ENCODE measurements at regions not wholly inside any gene's neighbourhood (a gene's known extent, or its start where the extent isn't known, plus 50 kb on each side); places are given as distances from the start of the nearest gene placed in this dataset.

DNA sequence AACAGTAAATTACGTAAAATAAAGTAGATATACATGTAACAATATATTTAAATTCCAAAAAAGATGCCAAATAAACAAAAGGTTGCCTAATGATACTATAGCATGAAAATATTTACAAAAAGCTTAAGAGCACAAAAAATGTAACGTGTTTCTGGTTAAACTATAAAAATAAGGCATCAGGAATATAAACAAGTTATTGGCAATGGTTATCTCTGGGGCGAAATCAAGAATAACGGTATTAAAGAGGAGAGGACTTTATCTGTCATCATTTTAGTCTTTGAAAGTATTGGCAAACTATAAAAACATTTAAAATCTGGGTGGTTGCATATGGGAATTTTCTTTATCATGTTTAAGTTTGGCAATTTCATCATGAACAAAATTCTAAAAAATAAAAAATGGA, 1599.2 kb downstream of the MAT2B start:
- WGBS: 79% methylated on average over 3 of the region's 4 CpGs
- H3K4me1 ChIP-seq (ENCODE audit: control insufficient read depth, insufficient read depth, low read depth, low read length): no peaks in the 10 kb centered on the region
- H4K91ac ChIP-seq (ENCODE audit: low read length): no peak overlapping the region

DNA sequence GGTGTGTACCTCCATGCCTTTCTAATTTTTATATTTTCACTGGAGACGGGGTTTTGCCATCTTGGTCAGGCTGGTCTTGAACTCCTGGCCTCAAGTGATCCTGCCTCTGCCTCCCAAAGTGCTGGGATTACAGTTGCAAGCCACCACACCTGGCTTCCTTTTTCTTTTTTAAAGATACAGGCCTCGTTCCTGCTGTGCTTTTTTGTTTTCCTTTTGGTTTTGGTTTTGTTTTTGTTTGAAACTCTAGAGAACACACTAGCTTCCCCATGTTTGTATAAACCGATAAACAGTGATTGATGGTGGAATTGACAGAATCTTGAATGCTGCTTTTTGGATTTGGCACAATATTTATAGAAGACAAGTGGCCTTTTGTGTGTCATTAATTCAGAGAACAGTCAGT, 1603.4 kb downstream of the MAT2B start:
- Histone ChIP-seq H3K4me3 (ENCODE audit: insufficient read depth in 1 of 2, low read depth in 1 of 2, low read length in 2 of 2) (no peak overlapping the region), H2AK5ac (ENCODE audit: low read length, severe bottlenecking) (no peak overlapping the region), H3K27ac (ENCODE audit: low read length, poor library complexity, severe bottlenecking) (no peak overlapping the region), H3K9ac (ENCODE audit: low read length) (no peak overlapping the region), H3K4me1 (ENCODE audit: control insufficient read depth, insufficient read depth, low read depth, low read length) (no peaks in the 10 kb centered on the region), H2BK12ac (ENCODE audit: low read length in 2 of 2) (no peak overlapping the region), H3K36me3 (ENCODE audit: control insufficient read depth in 1 of 2, insufficient read depth in 2 of 2, low read depth in 1 of 2, low read length in 2 of 2) (no peaks in the 10 kb centered on the region), H3K4ac (ENCODE audit: low read depth in 1 of 2, low read length in 2 of 2) (no peak overlapping the region), H2AFZ (ENCODE audit: low read depth, low read length) (no peak overlapping the region), H3K4me2 (ENCODE audit: low read length, poor library complexity, severe bottlenecking) (no peak overlapping the region), H2BK5ac (ENCODE audit: low read depth, low read length, poor library complexity, severe bottlenecking) (no peak overlapping the region), H3K9me3 (ENCODE audit: control insufficient read depth, low read length) (peaks cover 3% of the 10 kb centered on the region), H4K91ac (ENCODE audit: low read length) (no peak overlapping the region), H2BK120ac (ENCODE audit: low read depth, low read length) (no peak overlapping the region), H4K8ac (ENCODE audit: low read length) (no peak overlapping the region), H2BK15ac (ENCODE audit: low read depth, poor library complexity, severe bottlenecking) (no peak overlapping the region), H3K79me1 (replicated peaks; ENCODE audit: low read length, poor library complexity, severe bottlenecking) (no peaks in the 10 kb centered on the region), H3K18ac (ENCODE audit: low read depth in 1 of 2, low read length in 2 of 2) (no peak overlapping the region), H3K27me3 (ENCODE audit: control insufficient read depth in 1 of 2, insufficient read depth in 1 of 2, low read length in 2 of 2) (no peaks in the 10 kb centered on the region), H3K23ac (ENCODE audit: low read length in 2 of 2) (no peak overlapping the region), H3K14ac (ENCODE audit: low read length in 2 of 2) (no peak overlapping the region)
- DNase-seq: no peak
- 95% methylated on average over 2 of the region's 3 CpGs for WGBS

More for the DNA sequence above, 1599.2 kb downstream of the MAT2B start:
- no peak overlapping the region for H4K8ac ChIP-seq (ENCODE audit: low read length)
- no peak overlapping the region for H2AK5ac ChIP-seq (ENCODE audit: low read length, severe bottlenecking)
- H3K27ac ChIP-seq (ENCODE audit: low read length, poor library complexity, severe bottlenecking): no peak overlapping the region
- H2AFZ ChIP-seq (ENCODE audit: low read depth, low read length): no peak overlapping the region
- no peaks in the 10 kb centered on the region for H3K36me3 ChIP-seq (ENCODE audit: control insufficient read depth in 1 of 2, insufficient read depth in 2 of 2, low read depth in 1 of 2, low read length in 2 of 2)
- H3K9ac ChIP-seq (ENCODE audit: low read length): no peak overlapping the region
- no peak for DNase-seq
- H3K14ac ChIP-seq (ENCODE audit: low read length in 2 of 2): no peak overlapping the region
- H2BK15ac ChIP-seq (ENCODE audit: low read depth, poor library complexity, severe bottlenecking): no peak overlapping the region
- H2BK5ac ChIP-seq (ENCODE audit: low read depth, low read length, poor library complexity, severe bottlenecking): no peak overlapping the region
- H3K27me3 ChIP-seq (ENCODE audit: control insufficient read depth in 1 of 2, insufficient read depth in 1 of 2, low read length in 2 of 2): no peaks in the 10 kb centered on the region
- H2BK120ac ChIP-seq (ENCODE audit: low read depth, low read length): no peak overlapping the region
- no peak overlapping the region for H3K18ac ChIP-seq (ENCODE audit: low read depth in 1 of 2, low read length in 2 of 2)
- H3K4me2 ChIP-seq (ENCODE audit: low read length, poor library complexity, severe bottlenecking): no peak overlapping the region
- H3K9me3 ChIP-seq (ENCODE audit: control insufficient read depth, low read length): no peaks in the 10 kb centered on the region
- no peak overlapping the region for H3K4ac ChIP-seq (ENCODE audit: low read depth in 1 of 2, low read length in 2 of 2)
- H2BK12ac ChIP-seq (ENCODE audit: low read length in 2 of 2): no peak overlapping the region
- H3K79me1 ChIP-seq (replicated peaks; ENCODE audit: low read length, poor library complexity, severe bottlenecking): no peaks in the 10 kb centered on the region
- H3K23ac ChIP-seq (ENCODE audit: low read length in 2 of 2): no peak overlapping the region
- H3K4me3 ChIP-seq (ENCODE audit: insufficient read depth in 1 of 2, low read depth in 1 of 2, low read length in 2 of 2): no peak overlapping the region

DNA sequence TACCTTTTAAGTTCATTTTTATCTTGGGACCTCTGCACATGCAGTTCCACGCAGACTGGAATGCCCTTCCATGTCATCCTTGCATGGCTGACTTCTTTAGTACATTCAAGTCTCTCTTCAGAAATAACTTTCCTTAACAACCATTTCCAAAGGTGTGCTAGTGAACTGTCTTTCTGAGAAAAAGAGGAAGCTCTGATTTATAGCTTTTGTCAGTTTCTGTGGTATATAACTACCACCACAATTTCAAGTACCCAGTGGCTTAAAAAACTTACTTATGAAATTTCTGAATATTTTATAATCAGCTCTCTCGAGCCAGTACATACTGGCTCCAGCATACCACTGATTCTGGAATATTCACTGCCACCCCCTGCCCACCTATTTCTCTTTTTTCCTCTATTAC, 1613.8 kb downstream of the MAT2B start:
- no peak overlapping the region for H3K4me2 ChIP-seq (ENCODE audit: low read length, poor library complexity, severe bottlenecking)
- H4K91ac ChIP-seq (ENCODE audit: low read length): no peak overlapping the region
- no peak overlapping the region for H3K4ac ChIP-seq (ENCODE audit: low read depth in 1 of 2, low read length in 2 of 2)
- H3K27me3 ChIP-seq (ENCODE audit: control insufficient read depth in 1 of 2, insufficient read depth in 1 of 2, low read length in 2 of 2): no peaks in the 10 kb centered on the region
- no peak overlapping the region for H3K23ac ChIP-seq (ENCODE audit: low read length in 2 of 2)
- H3K79me1 ChIP-seq (replicated peaks; ENCODE audit: low read length, poor library complexity, severe bottlenecking): no peaks in the 10 kb centered on the region
- H3K9ac ChIP-seq (ENCODE audit: low read length): no peak overlapping the region
- no peak overlapping the region for H2BK12ac ChIP-seq (ENCODE audit: low read length in 2 of 2)
- no peak overlapping the region for H3K14ac ChIP-seq (ENCODE audit: low read length in 2 of 2)
- no peak overlapping the region for H2BK15ac ChIP-seq (ENCODE audit: low read depth, poor library complexity, severe bottlenecking)
- no peak for DNase-seq
- H3K27ac ChIP-seq (ENCODE audit: low read length, poor library complexity, severe bottlenecking): no peak overlapping the region
- H3K36me3 ChIP-seq (ENCODE audit: control insufficient read depth in 1 of 2, insufficient read depth in 2 of 2, low read depth in 1 of 2, low read length in 2 of 2): no peaks in the 10 kb centered on the region
- no peak overlapping the region for H3K4me3 ChIP-seq (ENCODE audit: insufficient read depth in 1 of 2, low read depth in 1 of 2, low read length in 2 of 2)
- 96% methylated on average over 2 of the region's 2 CpGs for WGBS
- H3K9me3 ChIP-seq (ENCODE audit: control insufficient read depth, low read length): peaks cover 8% of the 10 kb centered on the region
- no peak overlapping the region for H3K18ac ChIP-seq (ENCODE audit: low read depth in 1 of 2, low read length in 2 of 2)
- H2BK120ac ChIP-seq (ENCODE audit: low read depth, low read length): no peak overlapping the region
- H4K8ac ChIP-seq (ENCODE audit: low read length): no peak overlapping the region
- no peaks in the 10 kb centered on the region for H3K4me1 ChIP-seq (ENCODE audit: control insufficient read depth, insufficient read depth, low read depth, low read length)
- H2AFZ ChIP-seq (ENCODE audit: low read depth, low read length): no peak overlapping the region
- H2BK5ac ChIP-seq (ENCODE audit: low read depth, low read length, poor library complexity, severe bottlenecking): no peak overlapping the region
- no peak overlapping the region for H2AK5ac ChIP-seq (ENCODE audit: low read length, severe bottlenecking)

DNA sequence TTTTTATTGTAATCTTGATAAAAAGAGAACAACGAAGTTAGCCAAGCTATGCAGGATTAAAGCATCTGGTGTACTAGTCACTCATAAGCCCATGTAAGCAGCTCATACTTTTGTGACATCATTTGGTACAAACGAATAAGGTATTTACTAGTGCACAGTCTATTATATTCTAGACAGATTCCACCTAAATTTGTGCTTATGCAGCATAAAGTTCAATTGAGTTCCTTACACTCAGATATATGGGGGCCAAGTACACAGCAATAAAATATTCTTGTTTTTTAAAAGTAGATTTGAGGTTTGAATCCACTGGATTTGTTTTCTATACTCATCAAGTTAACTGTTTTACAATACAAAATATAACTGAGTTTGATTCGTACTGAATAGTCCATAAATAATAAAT, 1621.2 kb downstream of the MAT2B start:
- DNase-seq: no peak
- Histone ChIP-seq H2BK5ac (ENCODE audit: low read depth, low read length, poor library complexity, severe bottlenecking) (no peak overlapping the region), H3K14ac (ENCODE audit: low read length in 2 of 2) (no peak overlapping the region), H2AK5ac (ENCODE audit: low read length, severe bottlenecking) (no peak overlapping the region), H3K27me3 (ENCODE audit: control insufficient read depth in 1 of 2, insufficient read depth in 1 of 2, low read length in 2 of 2) (no peaks in the 10 kb centered on the region), H2BK15ac (ENCODE audit: low read depth, poor library complexity, severe bottlenecking) (no peak overlapping the region), H4K91ac (ENCODE audit: low read length) (no peak overlapping the region), H3K4me3 (ENCODE audit: insufficient read depth in 1 of 2, low read depth in 1 of 2, low read length in 2 of 2) (no peak overlapping the region), H3K36me3 (ENCODE audit: control insufficient read depth in 1 of 2, insufficient read depth in 2 of 2, low read depth in 1 of 2, low read length in 2 of 2) (no peaks in the 10 kb centered on the region), H3K4ac (ENCODE audit: low read depth in 1 of 2, low read length in 2 of 2) (no peak overlapping the region), H3K9ac (ENCODE audit: low read length) (no peak overlapping the region), H4K8ac (ENCODE audit: low read length) (no peak overlapping the region), H3K9me3 (ENCODE audit: control insufficient read depth, low read length) (no peaks in the 10 kb centered on the region), H3K79me1 (replicated peaks; ENCODE audit: low read length, poor library complexity, severe bottlenecking) (no peaks in the 10 kb centered on the region), H3K4me2 (ENCODE audit: low read length, poor library complexity, severe bottlenecking) (no peak overlapping the region), H2BK12ac (ENCODE audit: low read length in 2 of 2) (no peak overlapping the region), H3K4me1 (ENCODE audit: control insufficient read depth, insufficient read depth, low read depth, low read length) (no peaks in the 10 kb centered on the region), H3K18ac (ENCODE audit: low read depth in 1 of 2, low read length in 2 of 2) (no peak overlapping the region), H2AFZ (ENCODE audit: low read depth, low read length) (no peak overlapping the region), H3K23ac (ENCODE audit: low read length in 2 of 2) (no peak overlapping the region), H3K27ac (ENCODE audit: low read length, poor library complexity, severe bottlenecking) (no peak overlapping the region), H2BK120ac (ENCODE audit: low read depth, low read length) (no peak overlapping the region)
- 100% methylated on average over 1 of the region's 3 CpGs for WGBS
